ENCODE measurements at regions not wholly inside any gene's neighbourhood (a gene's known extent, or its start where the extent isn't known, plus 50 kb on each side); places are given as distances from the start of the nearest gene placed in this dataset.

DNA sequence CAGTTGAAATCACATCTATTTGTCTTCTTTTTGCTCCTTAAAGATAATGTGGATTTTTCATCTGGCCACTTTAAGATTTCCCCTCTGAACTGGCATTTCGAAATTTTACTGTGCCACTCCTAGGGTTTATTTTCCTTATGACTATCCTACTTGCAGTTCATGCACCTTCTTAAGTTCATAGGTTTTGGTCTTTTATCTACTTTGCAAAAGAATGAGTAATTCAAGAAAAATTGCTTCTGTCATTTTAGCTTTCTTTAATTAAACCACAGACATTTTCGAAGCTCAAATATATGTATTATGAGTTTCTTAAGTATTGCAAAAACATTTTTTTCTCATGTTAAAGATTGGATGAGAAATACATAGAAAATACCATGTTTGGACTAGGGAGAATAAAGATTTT lies 1244.8 kb upstream of the TMPRSS15 start:
- TF ChIP-seq EP300 (IDR thresholded peaks at IDR 0.05) = no peak
- TF ChIP-seq, protein P1, sequence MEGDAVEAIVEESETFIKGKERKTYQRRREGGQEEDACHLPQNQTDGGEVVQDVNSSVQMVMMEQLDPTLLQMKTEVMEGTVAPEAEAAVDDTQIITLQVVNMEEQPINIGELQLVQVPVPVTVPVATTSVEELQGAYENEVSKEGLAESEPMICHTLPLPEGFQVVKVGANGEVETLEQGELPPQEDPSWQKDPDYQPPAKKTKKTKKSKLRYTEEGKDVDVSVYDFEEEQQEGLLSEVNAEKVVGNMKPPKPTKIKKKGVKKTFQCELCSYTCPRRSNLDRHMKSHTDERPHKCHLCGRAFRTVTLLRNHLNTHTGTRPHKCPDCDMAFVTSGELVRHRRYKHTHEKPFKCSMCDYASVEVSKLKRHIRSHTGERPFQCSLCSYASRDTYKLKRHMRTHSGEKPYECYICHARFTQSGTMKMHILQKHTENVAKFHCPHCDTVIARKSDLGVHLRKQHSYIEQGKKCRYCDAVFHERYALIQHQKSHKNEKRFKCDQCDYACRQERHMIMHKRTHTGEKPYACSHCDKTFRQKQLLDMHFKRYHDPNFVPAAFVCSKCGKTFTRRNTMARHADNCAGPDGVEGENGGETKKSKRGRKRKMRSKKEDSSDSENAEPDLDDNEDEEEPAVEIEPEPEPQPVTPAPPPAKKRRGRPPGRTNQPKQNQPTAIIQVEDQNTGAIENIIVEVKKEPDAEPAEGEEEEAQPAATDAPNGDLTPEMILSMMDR (IDR thresholded peaks at IDR 0.05) = no peak
